Caco-2 (cell line): ENCODE measurements at regions not wholly inside any gene's neighbourhood (a gene's known extent, or its start where the extent isn't known, plus 50 kb on each side); places are given as distances from the start of the nearest gene placed in this dataset.

Source experiments
- BruUV-seq: library from RNA; stranded (reverse); fragments of 400-500 nt; replicated peaks from 2 replicates; lab custom pipeline; 2021; lab: Mats Ljungman, UMichigan
- CTCF ChIA-PET: fragments of 300-600 bp; sonication (Branson Sonifier 250); formaldehyde crosslinking; loops from one replicate; lab custom pipeline; 2022; ENCODE audit warnings: antibody characterized with exemption; lab: Charles Lee
- POLR2A ChIA-PET: fragments of 300-600 bp; sonication (Branson Sonifier 250); formaldehyde crosslinking; loops from one replicate; lab custom pipeline; 2022; ENCODE audit warnings: antibody characterized with exemption; lab: Charles Lee
- DNase-seq, 2 experiments: peaks; one replicate each; pipeline versions ENCODE4 v3.0.0 to v3.0.0-alpha.2; 2020 to 2022
- H3K27me3 ChIP-seq: replicated peaks from 2 replicates; pipeline ENCODE4 v1.6.0; 2011; ENCODE audit warnings: low read length; ENCODE audit not compliant: control insufficient read depth, insufficient read depth
- H3K36me3 ChIP-seq: 2 replicates; pipeline ENCODE4 v1.5.1; 2011; ENCODE audit warnings: low read length; ENCODE audit not compliant: control insufficient read depth, insufficient read depth
- H3K4me1 ChIP-seq: fragments of 250-450 bp; sonication (Bioruptor Pico); 2 replicates; pipeline ENCODE4 v1.5.1; 2020; ENCODE audit warnings: mild to moderate bottlenecking
- H3K4me3 ChIP-seq: 2 replicates; pipeline ENCODE4 v1.5.1; 2011; ENCODE audit warnings: low read depth, mild to moderate bottlenecking, control low read depth, low read length
- H3K9me3 ChIP-seq: fragments of 250-450 bp; sonication (Bioruptor Pico); 2 replicates; pipeline ENCODE4 v1.5.1; 2020; ENCODE audit warnings: mild to moderate bottlenecking, moderate library complexity
- H3K27ac Mint-ChIP-seq: one replicate; pipeline ENCODE4 v1.8.0; 2022; ENCODE audit warnings: mixed read lengths; ENCODE audit not compliant: unreplicated experiment
- H3K27me3 Mint-ChIP-seq: one replicate; pipeline ENCODE4 v1.8.0; 2022; ENCODE audit warnings: mixed read lengths; ENCODE audit not compliant: insufficient read depth, unreplicated experiment
- H3K36me3 Mint-ChIP-seq: one replicate; pipeline ENCODE4 v1.8.0; 2022; ENCODE audit warnings: mild to moderate bottlenecking, mixed read lengths; ENCODE audit not compliant: insufficient read depth, unreplicated experiment
- H3K4me1 Mint-ChIP-seq: one replicate; pipeline ENCODE4 v1.8.0; 2022; ENCODE audit warnings: low read depth, mixed read lengths; ENCODE audit not compliant: unreplicated experiment
- H3K4me3 Mint-ChIP-seq: one replicate; pipeline ENCODE4 v1.8.0; 2022; ENCODE audit warnings: mild to moderate bottlenecking, moderate library complexity, mixed read lengths; ENCODE audit not compliant: unreplicated experiment
- H3K9me3 Mint-ChIP-seq: one replicate; pipeline ENCODE4 v1.8.0; 2022; ENCODE audit warnings: mixed read lengths; ENCODE audit not compliant: unreplicated experiment
- intact Hi-C: fragments of 100-400 bp; cut with micrococcal nuclease; formaldehyde crosslinking; loops from one replicate; pipeline ENCODE4 v1.10.0; 2022; ENCODE audit not compliant: unreplicated experiment
- TF ChIP-seq, protein P1 (sequence below), 2 experiments: fragments of 200-600 bp in 1 of 2; IDR thresholded peaks; 1 replicate in 1 of 2; 2 replicates in 1 of 2; pipeline versions ENCODE4 v1.5.1 to v1.8.0; 2011 to 2022; ENCODE audit warnings: antibody characterized with exemption in 1 of 2, control low read depth in 1 of 2, inconsistent platforms in 1 of 2, low read depth in 1 of 2, low read length in 1 of 2, mild to moderate bottlenecking in 1 of 2, moderate library complexity in 1 of 2; ENCODE audit not compliant: insufficient read depth in 1 of 2, severe bottlenecking in 1 of 2, unreplicated experiment in 1 of 2

DNA sequence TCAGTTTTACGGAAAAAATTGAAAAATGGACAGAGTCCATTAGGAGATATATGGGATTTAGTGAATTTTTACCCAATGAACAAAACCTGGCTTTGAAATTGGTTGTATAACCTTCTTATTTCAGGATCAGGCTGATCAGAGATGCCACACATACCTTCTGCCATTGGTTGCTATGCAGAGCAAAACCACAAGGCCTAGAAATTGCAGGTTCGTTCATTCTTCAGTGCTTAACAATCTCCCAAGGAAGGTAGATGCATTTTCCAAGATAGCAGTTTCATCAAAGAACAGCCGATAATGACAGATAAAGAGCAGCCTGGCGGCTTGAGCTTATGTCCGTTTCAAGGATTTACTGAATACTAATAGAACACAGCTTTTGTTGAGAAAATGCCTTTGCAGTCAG is 868.8 kb downstream of the EPHA4 start:
- H3K27ac Mint-ChIP-seq: no peak overlapping the region
- H3K27me3 Mint-ChIP-seq: peaks cover 5% of the 10 kb centered on the region
- TF ChIP-seq, protein P1, sequence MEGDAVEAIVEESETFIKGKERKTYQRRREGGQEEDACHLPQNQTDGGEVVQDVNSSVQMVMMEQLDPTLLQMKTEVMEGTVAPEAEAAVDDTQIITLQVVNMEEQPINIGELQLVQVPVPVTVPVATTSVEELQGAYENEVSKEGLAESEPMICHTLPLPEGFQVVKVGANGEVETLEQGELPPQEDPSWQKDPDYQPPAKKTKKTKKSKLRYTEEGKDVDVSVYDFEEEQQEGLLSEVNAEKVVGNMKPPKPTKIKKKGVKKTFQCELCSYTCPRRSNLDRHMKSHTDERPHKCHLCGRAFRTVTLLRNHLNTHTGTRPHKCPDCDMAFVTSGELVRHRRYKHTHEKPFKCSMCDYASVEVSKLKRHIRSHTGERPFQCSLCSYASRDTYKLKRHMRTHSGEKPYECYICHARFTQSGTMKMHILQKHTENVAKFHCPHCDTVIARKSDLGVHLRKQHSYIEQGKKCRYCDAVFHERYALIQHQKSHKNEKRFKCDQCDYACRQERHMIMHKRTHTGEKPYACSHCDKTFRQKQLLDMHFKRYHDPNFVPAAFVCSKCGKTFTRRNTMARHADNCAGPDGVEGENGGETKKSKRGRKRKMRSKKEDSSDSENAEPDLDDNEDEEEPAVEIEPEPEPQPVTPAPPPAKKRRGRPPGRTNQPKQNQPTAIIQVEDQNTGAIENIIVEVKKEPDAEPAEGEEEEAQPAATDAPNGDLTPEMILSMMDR (IDR thresholded peaks at IDR 0.05; ENCODE audit: insufficient read depth in 1 of 2, low read depth in 1 of 2, low read length in 1 of 2, severe bottlenecking in 1 of 2, unreplicated experiment in 1 of 2): no peak
- H3K36me3 ChIP-seq: no peaks in the 10 kb centered on the region
- no peak overlapping the region for H3K4me3 ChIP-seq
- H3K9me3 Mint-ChIP-seq: peaks cover 12% of the 10 kb centered on the region
- no peak overlapping the region for H3K4me3 Mint-ChIP-seq
- no TSS peak for BruUV-seq
- H3K9me3 ChIP-seq: no peaks in the 10 kb centered on the region
- no peaks in the 10 kb centered on the region for H3K36me3 Mint-ChIP-seq
- H3K4me1 Mint-ChIP-seq: no peaks in the 10 kb centered on the region
- intact Hi-C loops: no loop called here
- no peaks in the 10 kb centered on the region for H3K4me1 ChIP-seq
- POLR2A ChIA-PET: no interaction called here
- no peak for DNase-seq
- H3K27me3 ChIP-seq: no peaks in the 10 kb centered on the region; the same call in 1 of the 2 replicates
- CTCF ChIA-PET: no interaction called here

- Mint-ChIP-seq H3K4me1 (no peaks in the 10 kb centered on the region), H3K27ac (no peak overlapping the region), H3K4me3 (no peak overlapping the region), H3K27me3 (peaks cover 5% of the 10 kb centered on the region), H3K9me3 (peaks cover 12% of the 10 kb centered on the region), H3K36me3 (no peaks in the 10 kb centered on the region)
- TF ChIP-seq, protein P1 (IDR thresholded peaks at IDR 0.05; ENCODE audit: insufficient read depth in 1 of 2, low read depth in 1 of 2, low read length in 1 of 2, severe bottlenecking in 1 of 2, unreplicated experiment in 1 of 2): no peak
- no peaks in the 10 kb centered on the region for H3K36me3 ChIP-seq
- DNase-seq: no peak
- ChIA-PET POLR2A (no interaction called here), CTCF (no interaction called here)
- no TSS peak for BruUV-seq
- no peaks in the 10 kb centered on the region; the same call in 1 of the 2 replicates for H3K27me3 ChIP-seq
- no peaks in the 10 kb centered on the region for H3K4me1 ChIP-seq
- H3K4me3 ChIP-seq: no peak overlapping the region
- intact Hi-C loops: no loop called here
- H3K9me3 ChIP-seq: no peaks in the 10 kb centered on the region
These were observed 868.0 kb downstream of the EPHA4 start for GRCh38 chr2:220704081-220704480.

DNA sequence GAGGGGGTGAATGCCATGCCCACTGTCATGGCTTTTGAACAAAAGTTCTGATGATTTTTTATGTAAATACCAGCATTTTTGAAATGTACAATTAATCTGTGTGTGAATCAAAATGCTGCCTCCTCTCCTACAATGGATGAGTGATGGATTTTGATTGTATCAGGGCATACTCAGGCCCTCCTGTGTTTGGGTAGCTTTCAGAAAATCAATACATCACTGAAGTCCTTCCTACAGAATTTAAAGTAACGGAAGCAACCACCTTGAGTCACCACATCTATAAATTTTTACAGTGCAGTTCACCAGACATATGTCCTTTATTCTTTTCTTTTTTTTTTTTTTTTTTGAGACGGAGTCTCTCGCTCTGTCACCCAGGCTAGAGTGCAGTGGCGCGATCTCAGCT is 867.3 kb downstream of the EPHA4 start:
- Mint-ChIP-seq H3K9me3 (peaks cover 12% of the 10 kb centered on the region), H3K36me3 (no peaks in the 10 kb centered on the region), H3K4me1 (no peaks in the 10 kb centered on the region), H3K27me3 (peaks cover 5% of the 10 kb centered on the region), H3K27ac (no peak overlapping the region), H3K4me3 (no peak overlapping the region)
- CTCF ChIA-PET: no interaction called here
- Histone ChIP-seq H3K36me3 (no peaks in the 10 kb centered on the region), H3K27me3 (no peaks in the 10 kb centered on the region; the same call in 1 of the 2 replicates), H3K9me3 (no peaks in the 10 kb centered on the region), H3K4me3 (no peak overlapping the region), H3K4me1 (no peaks in the 10 kb centered on the region)
- POLR2A ChIA-PET: no interaction called here
- intact Hi-C loops: no loop called here
- TF ChIP-seq, protein P1 (IDR thresholded peaks at IDR 0.05; ENCODE audit: insufficient read depth in 1 of 2, low read depth in 1 of 2, low read length in 1 of 2, severe bottlenecking in 1 of 2, unreplicated experiment in 1 of 2): no peak
- BruUV-seq: no TSS peak
- no peak for DNase-seq
